GM12878 (cell line): ENCODE measurements at regions not wholly inside any gene's neighbourhood (a gene's known extent, or its start where the extent isn't known, plus 50 kb on each side); places are given as distances from the start of the nearest gene placed in this dataset.

Experiments used
- ATAC-seq: fragments of 200-7000 bp; cut with Tn5 transposase; 3 replicates; pipeline ENCODE4 v1.9.1; 2020; ENCODE audit warnings: mild to moderate bottlenecking, moderate library complexity
- BruUV-seq: library from RNA; stranded (reverse); fragments of 400-500 nt; replicated peaks from 2 replicates; lab custom pipeline; 2021; lab: Mats Ljungman, UMichigan
- CTCF ChIA-PET: fragments of 300-600 bp; sonication (Branson Sonifier 250); formaldehyde crosslinking; extraction: SDS; loops from one replicate; lab custom pipeline; 2021; ENCODE audit warnings: inconsistent platforms; lab: Yijun Ruan, JAX
- POLR2A ChIA-PET: fragments of 350-600 bp; formaldehyde crosslinking; extraction: SDS; loops from one replicate; lab custom pipeline; 2021; ENCODE audit warnings: inconsistent platforms; lab: Charles Lee
- RAD21 ChIA-PET: fragments of 300-600 bp; sonication (Branson Sonifier 250); formaldehyde crosslinking; loops from one replicate; lab custom pipeline; 2023; ENCODE audit warnings: antibody characterized with exemption; ENCODE audit not compliant: unreplicated experiment; lab: Charles Lee
- SMC1A ChIA-PET: fragments of 300-600 bp; sonication (Branson Sonifier 250); formaldehyde crosslinking; loops from one replicate; lab custom pipeline; 2023; ENCODE audit not compliant: unreplicated experiment, uncharacterized antibody; lab: Charles Lee
- DNase-seq: peaks from one replicate; pipeline ENCODE4 v3.0.0-alpha.2; 2011; ENCODE audit warnings: low read depth, low spot score
- FAIRE-seq: peaks from 3 replicates; lab custom pipeline; 2011; peaks lifted over from hg19 to GRCh38; lab: Jason Lieb, UNC
- H2AFZ ChIP-seq: 2 replicates; pipeline ENCODE4 v1.6.0; 2011; ENCODE audit warnings: low read depth, low read length, control low read depth; ENCODE audit not compliant: control insufficient read depth
- H3K27ac ChIP-seq: 2 replicates; pipeline ENCODE4 v1.5.1; 2011; ENCODE audit warnings: control low read depth; ENCODE audit not compliant: control insufficient read depth, insufficient read depth
- H3K27me3 ChIP-seq, 2 experiments: replicated peaks in 1 of 2; 2 replicates each; pipeline versions ENCODE4 v1.6.0 to v1.6.1; 2011; ENCODE audit warnings: low read length in 1 of 2; ENCODE audit not compliant: control insufficient read depth in 2 of 2, insufficient read depth in 2 of 2
- H3K36me3 ChIP-seq, 2 experiments: 2 replicates each; pipeline ENCODE4 v1.5.1; 2011; ENCODE audit warnings: low read length in 1 of 2; ENCODE audit not compliant: control insufficient read depth in 2 of 2, insufficient read depth in 2 of 2
- H3K4me1 ChIP-seq: 2 replicates; pipeline ENCODE4 v1.6.1; 2011; ENCODE audit warnings: mild to moderate bottlenecking, low read length, moderate library complexity, mixed read lengths; ENCODE audit not compliant: control insufficient read depth, insufficient read depth
- H3K4me2 ChIP-seq: 2 replicates; pipeline ENCODE4 v1.6.0; 2011; ENCODE audit warnings: control low read depth; ENCODE audit not compliant: control insufficient read depth, insufficient read depth
- H3K4me3 ChIP-seq: fragments of 200-600 bp; sonication (generic); 2 replicates; pipeline ENCODE4 v1.5.1; 2016
- H3K79me2 ChIP-seq: 2 replicates; pipeline ENCODE4 v1.6.0; 2011; ENCODE audit warnings: low read length; ENCODE audit not compliant: control insufficient read depth, insufficient read depth
- H3K9ac ChIP-seq: 2 replicates; pipeline ENCODE4 v1.8.0; 2011; ENCODE audit warnings: low read length, control low read depth, mixed read lengths; ENCODE audit not compliant: control insufficient read depth, insufficient read depth
- H3K9me3 ChIP-seq: replicated peaks from 3 replicates; pipeline ENCODE4 v1.5.1; 2011; ENCODE audit warnings: mild to moderate bottlenecking, low read length; ENCODE audit not compliant: control insufficient read depth, insufficient read depth
- H4K20me1 ChIP-seq: 2 replicates; pipeline ENCODE4 v1.6.0; 2011; ENCODE audit not compliant: control insufficient read depth, insufficient read depth
- CBFB ChIP-seq: IDR thresholded peaks from 2 replicates; pipeline ENCODE4 v1.6.1; 2016; ENCODE audit warnings: antibody characterized with exemption, low read depth
- ELK1 ChIP-seq: IDR thresholded peaks from 2 replicates; pipeline ENCODE4 v1.6.1; 2012; ENCODE audit warnings: low read depth, low read length, improper control_type of control experiment
- RAD51 ChIP-seq: fragments of 450-650 bp; IDR thresholded peaks from 2 replicates; pipeline ENCODE4 v1.6.1; 2016; ENCODE audit warnings: moderate library complexity, mild to moderate bottlenecking, inconsistent platforms
- ZNF384 ChIP-seq: IDR thresholded peaks from 2 replicates; pipeline ENCODE4 v1.6.1; 2012; ENCODE audit warnings: low read depth, mild to moderate bottlenecking, low read length, improper control_type of control experiment, borderline replicate concordance
- WGBS: methylation state at CpG from one replicate; pipeline ENCODE4 v1.1.6; 2016; ENCODE audit warnings: low lambda C conversion rate; ENCODE audit not compliant: insufficient replicate concordance, insufficient coverage; ENCODE audit errors: missing lambda C conversion rate; 5-methylcytosine and 5-hydroxymethylcytosine counted together
- in situ Hi-C: fragments of 300-500 bp; cut with MboI; formaldehyde crosslinking; loops from 9 replicates; pipeline ENCODE4 v1.14.3; 2018; ENCODE audit warnings: mixed read lengths
- intact Hi-C: fragments of 100-400 bp; cut with micrococcal nuclease; formaldehyde crosslinking; loops from one replicate; pipeline ENCODE4 v1.14.2; 2022; ENCODE audit not compliant: unreplicated experiment

- no peaks in the 10 kb centered on the region for H3K4me1 ChIP-seq
- FAIRE-seq (no peak), ATAC-seq (no peak), DNase-seq (no peak)
- no peak overlapping the region for H3K27ac ChIP-seq
- in situ Hi-C loops (no loop called here), intact Hi-C loops (no loop called here)
- ChIA-PET POLR2A (no interaction called here), SMC1A (no interaction called here), RAD21 (no interaction called here), CTCF (no interaction called here)
- no TSS peak for BruUV-seq
- no peak overlapping the region for H3K4me2 ChIP-seq
- no peaks in the 10 kb centered on the region for H3K36me3 ChIP-seq
- peaks cover 0 to 4% of the 10 kb centered on the region in 2 experiments; a peak in 1 of 4 replicates for H3K27me3 ChIP-seq
- H3K4me3 ChIP-seq, result no peak overlapping the region
- no peak overlapping the region for H3K9ac ChIP-seq
- H3K9me3 ChIP-seq, result no peaks in the 10 kb centered on the region
- TF ChIP-seq CBFB (no peak), ELK1 (no peak)
- H2AFZ ChIP-seq, result no peak overlapping the region
- WGBS, result 5% methylated on average over 4 of the region's 4 CpGs
- no peaks in the 10 kb centered on the region for H3K79me2 ChIP-seq
- H4K20me1 ChIP-seq, result no peaks in the 10 kb centered on the region
Measured at GRCh38 chr17:34826332-34826731, 134.9 kb downstream of the CCT6B start.

- no peak for TF ChIP-seq ZNF384
- TF ChIP-seq RAD51, result no peak
- in situ Hi-C loops, result no loop called here
- Histone ChIP-seq H3K27ac (no peak overlapping the region), H3K9me3 (no peaks in the 10 kb centered on the region), H2AFZ (no peak overlapping the region), H3K9ac (no peak overlapping the region), H3K79me2 (no peaks in the 10 kb centered on the region), H3K4me1 (no peaks in the 10 kb centered on the region), H3K36me3 (no peaks in the 10 kb centered on the region), H4K20me1 (no peaks in the 10 kb centered on the region), H3K4me3 (no peak overlapping the region), H3K4me2 (no peak overlapping the region), H3K27me3 (peaks cover 0 to 4% of the 10 kb centered on the region in 2 experiments; a peak in 1 of 4 replicates)
- no peak for ATAC-seq
- ChIA-PET POLR2A (no interaction called here), SMC1A (no interaction called here), RAD21 (no interaction called here), CTCF (no interaction called here)
- intact Hi-C loops, result no loop called here
- FAIRE-seq, result no peak
- WGBS, result 11% methylated on average over 6 of the region's 6 CpGs
- DNase-seq, result no peak
- BruUV-seq, result no TSS peak
Measured at GRCh38 chr17:34825884-34826283, 135.4 kb downstream of the CCT6B start.
